ENCODE measurements at regions not wholly inside any gene's neighbourhood (a gene's known extent, or its start where the extent isn't known, plus 50 kb on each side); places are given as distances from the start of the nearest gene placed in this dataset.

- no peaks in the 10 kb centered on the region for H3K9me3 ChIP-seq
- no peak for TF ChIP-seq CTCF (IDR thresholded peaks at IDR 0.05)
Observed at GRCh38 chr1:115496904-115497527, 144.8 kb upstream of the VANGL1 start.

GRCh38 chr1:115495625-115496024, 146.1 kb upstream of the VANGL1 start:
- no peaks in the 10 kb centered on the region for H3K27me3 ChIP-seq
- H3K27ac ChIP-seq, result no peak overlapping the region
- no peak for TF ChIP-seq CTCF (IDR thresholded peaks at IDR 0.05)
- no peaks in the 10 kb centered on the region for H3K4me1 ChIP-seq
- peak; percentile 13 for DNase-seq (ENCODE audit: low spot score)
- H3K9me3 ChIP-seq, result no peaks in the 10 kb centered on the region
- no peak overlapping the region for H3K4me3 ChIP-seq
- no peaks in the 10 kb centered on the region for H3K36me3 ChIP-seq

More at GRCh38 chr1:115496904-115497527, 144.8 kb upstream of the VANGL1 start:
- no peaks in the 10 kb centered on the region for H3K4me1 ChIP-seq
- no peak overlapping the region for H3K27ac ChIP-seq
- H3K36me3 ChIP-seq, result no peaks in the 10 kb centered on the region
- DNase-seq (ENCODE audit: low spot score), result peak; percentile 32
- no peak overlapping the region for H3K4me3 ChIP-seq
- no peaks in the 10 kb centered on the region for H3K27me3 ChIP-seq

- Histone ChIP-seq H3K27ac (no peak overlapping the region), H3K4me1 (no peaks in the 10 kb centered on the region), H3K9me3 (no peaks in the 10 kb centered on the region), H3K27me3 (no peaks in the 10 kb centered on the region), H3K4me3 (no peak overlapping the region), H3K36me3 (no peaks in the 10 kb centered on the region)
- peak; percentile 26 for DNase-seq (ENCODE audit: low spot score)
- no peak for TF ChIP-seq CTCF (IDR thresholded peaks at IDR 0.05)
Observed at GRCh38 chr1:115495111-115495510, 146.7 kb upstream of the VANGL1 start.

GRCh38 chr1:115493834-115494233, 147.9 kb upstream of the VANGL1 start:
- H3K9me3 ChIP-seq, result no peaks in the 10 kb centered on the region
- no peaks in the 10 kb centered on the region for H3K4me1 ChIP-seq
- TF ChIP-seq CTCF (IDR thresholded peaks at IDR 0.05), result no peak
- H3K4me3 ChIP-seq, result no peak overlapping the region
- no peaks in the 10 kb centered on the region for H3K36me3 ChIP-seq
- H3K27me3 ChIP-seq, result no peaks in the 10 kb centered on the region
- peak; percentile 49 for DNase-seq (ENCODE audit: low spot score)
- H3K27ac ChIP-seq, result no peak overlapping the region

- Histone ChIP-seq H3K27me3 (no peaks in the 10 kb centered on the region), H3K9me3 (no peaks in the 10 kb centered on the region), H3K4me1 (no peaks in the 10 kb centered on the region), H3K27ac (no peak overlapping the region), H3K4me3 (no peak overlapping the region), H3K36me3 (no peaks in the 10 kb centered on the region)
- no peak for TF ChIP-seq CTCF (IDR thresholded peaks at IDR 0.05)
- no peak for DNase-seq (ENCODE audit: low spot score)
Observed at GRCh38 chr1:115492880-115493279, 148.9 kb upstream of the VANGL1 start.

GRCh38 chr1:115492019-115492595, 149.7 kb upstream of the VANGL1 start:
- Histone ChIP-seq H3K4me1 (no peaks in the 10 kb centered on the region), H3K27ac (no peak overlapping the region), H3K9me3 (no peaks in the 10 kb centered on the region), H3K36me3 (no peaks in the 10 kb centered on the region), H3K4me3 (no peak overlapping the region), H3K27me3 (no peaks in the 10 kb centered on the region)
- DNase-seq (ENCODE audit: low spot score), result peak; percentile 49
- TF ChIP-seq CTCF (IDR thresholded peaks at IDR 0.05), result no peak
